Right lobe of liver (tissue), 6 donors: ENCODE measurements at regions not wholly inside any gene's neighbourhood (a gene's known extent, or its start where the extent isn't known, plus 50 kb on each side); places are given as distances from the start of the nearest gene placed in this dataset.

Experiments used
- ATAC-seq, 4 donors: fragments of 200-7000 bp; cut with Tn5 transposase; one replicate each; pipeline ENCODE4 v1.9.1; 2020; ENCODE audit warnings: mild to moderate bottlenecking in 4 of 4, moderate library complexity in 4 of 4
- DNase-seq, 3 donors: peaks; one replicate each; pipeline ENCODE4 v3.0.0-alpha.2; 2020
- H3K27ac ChIP-seq, 3 donors: fragments of 200-600 bp; one replicate each; pipeline ENCODE4 v1.8.0; 2022
- H3K27me3 ChIP-seq, 2 donors: fragments of 200-600 bp; one replicate each; pipeline ENCODE4 v1.8.0; 2022
- H3K36me3 ChIP-seq, 4 donors: fragments of 200-600 bp; sonication (generic) in 1 of 4; one replicate each; pipeline versions ENCODE4 v1.5.1 to v1.8.0; 2017 to 2022; ENCODE audit warnings: control low read depth in 1 of 4
- H3K4me1 ChIP-seq, 4 donors: fragments of 200-600 bp; sonication (generic) in 1 of 4; one replicate each; pipeline versions ENCODE4 v1.5.1 to v1.8.0; 2017 to 2022; ENCODE audit warnings: control low read depth in 1 of 4
- H3K4me3 ChIP-seq, 3 donors: fragments of 200-600 bp; one replicate each; pipeline ENCODE4 v1.8.0; 2022
- H3K9me3 ChIP-seq, 4 donors: fragments of 200-600 bp; sonication (generic) in 1 of 4; one replicate each; pipeline versions ENCODE4 v1.5.1 to v1.8.0; 2017 to 2022; ENCODE audit warnings: control low read depth in 1 of 4
- CTCF ChIP-seq, 4 donors: fragments of 200-600 bp in 3 of 4; fragments of 450-650 bp in 1 of 4; IDR thresholded peaks; one replicate each; pipeline versions ENCODE4 v1.5.1 to v1.8.0; 2016 to 2022; ENCODE audit warnings: antibody characterized with exemption in 4 of 4, mild to moderate bottlenecking in 2 of 4
- POLR2A ChIP-seq: fragments of 450-650 bp; IDR thresholded peaks from one replicate; pipeline ENCODE4 v1.6.1; 2017; ENCODE audit warnings: antibody characterized with exemption, mild to moderate bottlenecking
- WGBS: methylation state at CpG from one replicate; pipeline ENCODE4 v1.1.6; 2018; ENCODE audit warnings: low coverage, low lambda C conversion rate; ENCODE audit not compliant: insufficient coverage; ENCODE audit errors: missing lambda C conversion rate; 5-methylcytosine and 5-hydroxymethylcytosine counted together
- intact Hi-C, 2 donors: fragments of 100-400 bp; cut with DNase I; formaldehyde crosslinking; loops; one replicate each; pipeline versions ENCODE4 v1.11.2 to v1.14.1; 2022
- donor health status: DM: no; HTN: yes; CAD: no.
- donor health status: DM: no; HTN: no; CAD: no.
- donor health status: DM: no; HTN: no; CAD: no.
- donor health status: DM: no; HTN: yes; CAD: no.
- donor health status: DM: no; HTN: yes; CAD: no.

DNA sequence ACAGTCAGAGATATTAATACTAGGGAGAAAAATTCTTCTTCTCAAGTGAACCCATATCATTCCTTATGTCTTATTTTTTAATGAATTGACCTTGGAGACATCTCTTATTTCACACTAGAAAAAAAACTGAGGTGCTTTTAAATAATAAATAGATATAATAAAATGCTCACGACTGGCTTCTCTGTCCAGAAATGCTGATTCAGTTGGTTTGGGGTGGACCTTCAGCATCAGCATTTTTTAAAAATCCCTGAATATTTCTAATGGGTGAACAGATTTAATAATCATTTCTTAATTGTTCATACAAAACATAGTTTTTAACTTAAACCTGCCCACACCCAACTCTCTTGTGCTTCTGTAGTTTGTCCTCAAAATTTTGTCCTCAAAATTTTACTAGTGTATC lies 283.9 kb downstream of the TECRL start:
- Histone ChIP-seq H3K36me3 (no peaks in the 10 kb centered on the region), H3K4me3 (no peak overlapping the region), H3K9me3 (no peaks in the 10 kb centered on the region), H3K27ac (no peak overlapping the region), H3K4me1 (no peaks in the 10 kb centered on the region), H3K27me3 (no peaks in the 10 kb centered on the region)
- intact Hi-C loops, result no loop called here
- 17% methylated on average over 1 of the region's 1 CpG for WGBS
- no peak for TF ChIP-seq POLR2A
- DNase-seq, result no peak
- no peak for ATAC-seq

GRCh38 chr4:64121803-64122202 lies 287.4 kb downstream of the TECRL start:
- DNase-seq, result no peak
- no peak for TF ChIP-seq CTCF (IDR thresholded peaks at IDR 0.05)
- no peak for TF ChIP-seq POLR2A

GRCh38 chr4:64105903-64106302 lies 303.3 kb downstream of the TECRL start:
- H3K4me3 ChIP-seq, result no peak overlapping the region
- ATAC-seq (no peak), DNase-seq (no peak)
- intact Hi-C loops, result no loop called here
- no peaks in the 10 kb centered on the region for H3K9me3 ChIP-seq
- WGBS, result 11% methylated on average over 1 of the region's 1 CpG
- no peaks in the 10 kb centered on the region for H3K36me3 ChIP-seq
- TF ChIP-seq POLR2A, result no peak
- TF ChIP-seq CTCF (IDR thresholded peaks at IDR 0.05), result no peak
- H3K27ac ChIP-seq, result no peak overlapping the region
- no peaks in the 10 kb centered on the region for H3K27me3 ChIP-seq
- H3K4me1 ChIP-seq, result no peaks in the 10 kb centered on the region

More at GRCh38 chr4:64121803-64122202, 287.4 kb downstream of the TECRL start:
- intact Hi-C loops, result no loop called here
- H3K27ac ChIP-seq, result no peak overlapping the region
- H3K4me3 ChIP-seq, result no peak overlapping the region
- H3K4me1 ChIP-seq, result no peaks in the 10 kb centered on the region
- no peak for ATAC-seq
- 49% methylated on average over 2 of the region's 4 CpGs for WGBS
- H3K27me3 ChIP-seq, result no peaks in the 10 kb centered on the region
- H3K9me3 ChIP-seq, result no peaks in the 10 kb centered on the region
- no peaks in the 10 kb centered on the region for H3K36me3 ChIP-seq

DNA sequence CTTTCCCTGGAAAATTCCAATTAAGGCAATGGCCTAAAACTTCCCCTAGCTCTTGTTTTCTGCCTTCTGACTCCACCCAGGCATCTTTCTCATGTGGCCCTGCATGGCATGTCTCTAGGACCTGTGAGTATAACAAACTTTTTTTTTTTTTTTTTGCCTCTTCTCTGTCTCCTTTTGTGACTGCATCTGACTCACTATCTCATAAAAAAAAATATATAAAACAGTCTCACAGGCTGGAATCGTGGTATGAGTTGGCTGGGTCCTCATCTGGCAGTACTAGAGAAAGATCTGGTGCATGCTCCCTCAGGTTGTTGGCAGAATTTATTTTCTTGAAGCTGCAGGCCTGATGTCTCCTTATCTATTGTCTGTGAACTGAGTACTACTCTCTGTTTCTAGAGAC lies 313.9 kb downstream of the TECRL start:
- Histone ChIP-seq H3K9me3 (no peaks in the 10 kb centered on the region), H3K36me3 (no peaks in the 10 kb centered on the region), H3K4me3 (no peak overlapping the region), H3K4me1 (no peaks in the 10 kb centered on the region), H3K27me3 (no peaks in the 10 kb centered on the region), H3K27ac (no peak overlapping the region)
- intact Hi-C loops, result no loop called here
- 24% methylated on average over 1 of the region's 1 CpG for WGBS
- DNase-seq, result no peak
- no peak for TF ChIP-seq POLR2A
- TF ChIP-seq CTCF (IDR thresholded peaks at IDR 0.05), result no peak
- ATAC-seq, result no peak

- H3K36me3 ChIP-seq, result no peaks in the 10 kb centered on the region
- intact Hi-C loops, result no loop called here
- no peak for TF ChIP-seq CTCF (IDR thresholded peaks at IDR 0.05)
- no peak for TF ChIP-seq POLR2A
- H3K27me3 ChIP-seq, result no peaks in the 10 kb centered on the region
- no peaks in the 10 kb centered on the region for H3K9me3 ChIP-seq
- ATAC-seq, result no peak
- H3K4me3 ChIP-seq, result no peak overlapping the region
- no peak for DNase-seq
- no peak overlapping the region for H3K27ac ChIP-seq
- H3K4me1 ChIP-seq, result no peaks in the 10 kb centered on the region
These were observed 329.9 kb downstream of the TECRL start for GRCh38 chr4:64079316-64079715.
